Activated T-cell treated with anti-CD3 and anti-CD28 coated beads for 48 hours (primary cell): ENCODE measurements at regions not wholly inside any gene's neighbourhood (a gene's known extent, or its start where the extent isn't known, plus 50 kb on each side); places are given as distances from the start of the nearest gene placed in this dataset.
A peak's percentile ranks its signal among the peaks of the same experiment; 100 is the strongest.

Experiments
- DNase-seq: peaks from one replicate; pipeline ENCODE4 v3.0.0-alpha.2; 2020; ENCODE audit warnings: low read depth

DNA sequence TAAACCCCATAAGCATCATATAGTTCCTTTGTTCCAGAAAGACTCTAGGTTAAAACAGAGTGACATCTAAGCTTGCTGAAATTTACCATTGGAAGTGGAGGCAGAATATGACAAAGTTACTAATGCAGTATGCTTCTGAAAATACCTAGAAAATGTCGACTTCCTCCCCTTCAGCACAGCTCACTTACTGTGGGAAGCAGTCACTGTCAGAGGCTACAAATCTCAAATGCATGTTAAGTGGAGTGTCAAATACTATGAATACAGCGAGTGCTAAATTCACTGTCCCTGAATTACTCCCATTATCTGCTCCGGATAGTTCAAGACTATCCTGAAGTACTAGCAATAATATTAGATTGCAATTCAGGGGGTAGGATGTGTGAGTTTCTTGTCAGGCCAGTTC lies 1454.6 kb downstream of the AACS start:
- no peak for DNase-seq

DNA sequence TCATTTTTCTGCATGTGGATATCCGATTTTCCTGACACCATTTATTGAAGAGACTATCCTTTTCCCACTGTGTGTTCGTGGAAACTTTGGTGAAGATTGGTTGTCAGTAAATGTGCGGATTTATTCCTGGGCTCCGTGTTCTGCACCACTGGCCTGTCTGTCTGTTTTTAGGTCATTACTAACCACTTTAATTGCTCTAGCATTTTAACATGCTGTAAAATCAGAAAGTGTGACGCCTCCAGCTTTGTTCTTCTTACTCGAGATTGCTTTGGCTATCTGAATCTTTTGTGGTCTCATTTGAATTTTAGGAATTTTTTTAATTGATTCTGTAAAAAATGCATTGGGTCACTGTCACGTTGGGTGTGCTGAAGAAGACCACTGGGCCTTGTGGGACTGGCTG lies 1458.7 kb downstream of the AACS start:
- no peak for DNase-seq

DNA sequence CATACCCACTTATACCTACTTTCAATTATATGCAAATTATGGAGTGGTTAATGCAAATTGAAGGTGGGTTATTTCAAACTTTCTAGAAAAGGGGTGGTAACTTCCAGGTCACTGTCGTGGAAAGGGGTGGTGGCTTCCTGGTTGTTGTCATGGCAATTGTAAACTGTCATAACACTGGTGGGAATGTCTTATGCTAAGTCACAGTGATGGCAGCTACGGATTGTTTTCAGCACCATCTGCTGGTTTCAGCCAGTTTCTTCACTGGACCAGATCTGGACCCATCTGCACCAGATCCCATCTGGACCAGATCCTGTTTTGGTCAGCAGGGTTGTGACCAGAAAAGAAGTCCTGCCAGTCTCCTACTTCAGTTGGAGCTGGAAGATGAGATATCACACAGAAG lies 1469.3 kb downstream of the AACS start:
- no peak for DNase-seq

DNA sequence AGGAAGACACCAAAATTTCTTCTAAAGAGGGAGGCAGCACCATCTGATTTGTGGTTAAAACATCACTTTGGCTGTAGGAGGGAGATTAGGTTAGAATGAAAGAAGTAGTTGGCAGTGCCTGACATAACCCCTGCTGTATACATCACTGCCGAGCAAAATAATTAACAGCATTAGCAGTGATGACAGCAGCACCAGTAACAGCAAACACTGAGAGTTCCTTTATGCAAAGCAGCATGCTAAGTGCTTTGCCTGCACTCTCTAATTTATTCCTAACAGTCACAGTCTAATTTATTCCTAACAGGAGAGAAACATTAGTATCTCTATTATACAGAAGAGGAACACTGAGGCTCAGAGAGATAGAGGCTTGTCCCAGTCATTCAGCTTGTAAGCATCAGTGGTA lies 1469.7 kb downstream of the AACS start:
- DNase-seq, result no peak

DNA sequence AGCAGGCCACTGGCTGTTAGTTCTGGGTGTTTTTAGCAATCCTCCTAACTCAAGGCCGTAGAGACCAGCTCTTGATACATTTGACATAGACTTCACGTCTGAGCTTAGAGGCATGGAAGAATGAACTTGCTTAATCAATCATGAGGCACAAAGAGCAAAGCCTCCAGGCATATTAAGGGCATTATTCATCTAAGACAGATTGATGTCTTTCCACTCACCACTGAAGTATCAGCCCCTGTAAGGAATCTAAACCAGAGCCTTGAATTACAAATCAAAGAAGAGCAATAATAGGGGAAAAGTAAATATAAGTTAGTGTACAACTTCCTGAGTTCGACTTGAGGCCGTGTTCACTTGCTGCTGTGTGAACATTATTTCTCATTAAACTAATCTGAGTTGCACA lies 1470.7 kb downstream of the AACS start:
- DNase-seq, result no peak

DNA sequence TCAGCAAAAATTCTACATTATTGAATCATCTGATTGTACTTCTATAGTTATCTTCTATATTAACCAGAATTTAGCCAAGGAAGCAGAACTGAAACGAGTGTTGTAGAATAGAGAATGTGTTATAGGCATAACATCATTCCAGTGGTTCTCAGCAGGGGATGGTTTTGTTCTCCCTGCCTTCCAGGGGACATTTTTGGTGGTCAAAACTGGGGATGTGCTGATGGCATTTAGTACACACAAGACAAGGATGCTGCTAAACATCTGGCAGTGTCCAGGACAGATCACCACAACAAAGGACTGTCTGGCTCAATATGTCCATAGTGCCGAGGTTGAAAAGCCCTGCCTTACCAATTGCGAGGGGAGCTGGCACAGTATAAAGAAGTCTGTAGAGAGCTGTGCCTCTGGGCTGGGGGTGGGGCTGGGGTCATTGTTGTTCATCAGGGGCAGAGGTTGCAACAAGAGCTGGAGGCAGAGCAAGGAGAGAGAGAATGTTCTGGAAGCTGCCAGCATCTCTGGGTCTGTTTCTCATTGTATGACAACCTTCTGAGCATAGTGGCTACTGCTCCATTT lies 1472.8 kb downstream of the AACS start:
- DNase-seq, result no peak

DNA sequence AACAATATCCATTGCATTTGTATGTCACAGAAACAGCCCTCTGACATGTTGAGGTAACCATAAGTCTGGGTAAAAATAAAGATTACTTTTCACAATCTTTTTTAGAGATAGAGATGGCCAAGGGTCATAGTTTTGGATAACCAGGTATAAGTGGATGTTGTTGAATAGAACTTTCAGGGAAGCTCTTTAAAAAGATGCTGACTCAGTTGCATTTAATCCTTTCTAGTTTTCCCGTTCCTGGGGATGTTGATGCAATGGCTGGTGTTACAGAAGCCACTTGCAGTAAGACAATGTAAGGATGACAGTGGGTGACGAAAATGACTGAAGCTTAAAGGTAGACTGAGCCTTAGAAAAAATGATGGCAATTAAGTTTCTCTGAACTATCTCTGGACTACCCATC lies 1473.7 kb downstream of the AACS start:
- no peak for DNase-seq

DNA sequence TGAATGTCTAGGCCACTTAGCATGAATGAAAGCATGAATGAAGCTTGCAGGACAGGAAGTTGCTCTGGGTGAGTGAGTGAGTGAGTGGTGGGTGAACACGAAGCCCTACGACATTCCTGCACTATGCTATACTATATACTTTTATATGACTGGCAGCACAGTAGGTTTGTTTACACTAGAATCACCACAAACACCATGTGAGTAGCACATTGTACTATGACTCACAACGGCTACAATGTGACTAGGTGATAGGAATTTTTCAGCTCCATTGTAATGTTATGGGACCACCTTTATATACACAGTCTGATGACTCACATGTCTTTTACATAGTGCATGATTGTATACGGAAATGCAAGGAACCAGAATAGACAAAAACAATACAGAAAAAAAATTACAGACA lies 1480.2 kb downstream of the AACS start:
- DNase-seq, result no peak

DNA sequence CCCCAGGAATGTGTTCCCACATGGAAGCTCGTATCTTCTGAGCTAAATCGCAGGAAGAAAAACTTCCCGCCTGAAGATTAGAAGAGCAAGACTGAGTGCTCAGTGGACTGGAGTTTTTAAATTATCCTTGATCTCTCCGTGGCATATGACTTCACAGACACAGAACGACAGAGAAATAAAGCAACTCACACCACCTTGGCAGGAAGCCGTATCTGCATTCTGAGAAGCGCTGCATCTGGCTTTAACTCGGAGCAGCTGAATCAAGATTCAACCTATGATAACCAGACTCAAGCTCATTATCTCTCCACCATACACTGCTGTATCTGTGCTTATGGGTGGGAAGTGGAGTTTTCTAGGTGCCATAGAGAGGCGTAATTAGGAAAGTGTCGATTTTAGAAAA lies 1482.7 kb downstream of the AACS start:
- DNase-seq, result no peak

DNA sequence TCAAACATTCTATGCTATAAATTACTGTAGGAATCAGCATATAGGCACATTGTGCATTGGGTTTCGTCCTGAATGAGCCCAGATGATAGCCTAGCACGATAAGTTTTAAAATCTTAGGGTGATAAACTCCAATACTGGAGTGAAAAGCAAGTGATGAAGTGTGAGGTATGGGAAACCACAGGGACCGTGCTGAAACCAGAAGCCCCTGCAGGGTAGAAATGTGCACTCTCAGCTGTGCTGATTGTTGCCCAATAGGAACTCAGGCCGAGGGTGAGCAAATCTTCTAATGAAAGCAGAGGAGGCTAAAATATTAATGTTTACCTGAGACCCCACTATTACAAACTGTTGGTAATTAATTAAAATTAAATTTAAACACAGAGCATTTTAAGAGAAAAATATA lies 1486.6 kb downstream of the AACS start:
- DNase-seq, result no peak

DNA sequence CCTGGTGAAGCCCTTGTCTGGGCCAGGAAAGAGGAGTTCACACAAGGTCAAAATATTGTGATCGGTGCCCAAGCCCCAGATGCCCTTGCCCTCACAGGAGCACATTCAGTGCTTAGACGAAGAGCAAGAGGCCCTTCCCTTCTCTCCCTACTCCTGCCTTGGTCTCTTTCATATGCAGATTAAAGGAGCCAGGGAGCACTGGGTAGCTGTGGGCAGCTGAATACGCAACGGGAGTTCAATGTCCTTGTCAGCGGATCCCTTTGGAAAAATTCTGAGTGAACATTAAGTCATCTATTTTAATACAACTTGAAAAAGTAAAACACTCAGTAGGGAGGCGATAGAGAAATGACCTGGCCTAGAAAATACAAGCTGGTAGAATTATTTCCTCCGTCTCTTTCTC lies 1489.4 kb downstream of the AACS start:
- no peak for DNase-seq

DNA sequence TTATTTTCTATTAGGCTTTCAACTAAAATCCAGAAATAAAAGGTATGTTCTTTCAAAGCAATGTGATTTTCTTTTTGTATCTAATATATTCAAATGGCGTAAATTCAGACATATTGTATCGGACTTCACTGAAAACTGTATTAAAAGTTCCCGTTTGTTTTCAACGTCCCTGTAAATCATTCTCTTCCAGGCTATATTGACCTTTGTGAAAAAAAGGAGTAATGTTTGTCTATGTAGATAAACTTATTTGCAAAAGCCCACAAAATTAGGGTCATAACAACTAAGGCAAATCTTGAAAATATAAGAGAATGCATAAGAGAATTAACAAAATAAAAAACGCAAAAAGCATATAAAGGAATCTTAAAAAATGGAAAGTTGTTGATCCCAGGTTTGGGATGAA lies 1492.4 kb downstream of the AACS start:
- no peak for DNase-seq

DNA sequence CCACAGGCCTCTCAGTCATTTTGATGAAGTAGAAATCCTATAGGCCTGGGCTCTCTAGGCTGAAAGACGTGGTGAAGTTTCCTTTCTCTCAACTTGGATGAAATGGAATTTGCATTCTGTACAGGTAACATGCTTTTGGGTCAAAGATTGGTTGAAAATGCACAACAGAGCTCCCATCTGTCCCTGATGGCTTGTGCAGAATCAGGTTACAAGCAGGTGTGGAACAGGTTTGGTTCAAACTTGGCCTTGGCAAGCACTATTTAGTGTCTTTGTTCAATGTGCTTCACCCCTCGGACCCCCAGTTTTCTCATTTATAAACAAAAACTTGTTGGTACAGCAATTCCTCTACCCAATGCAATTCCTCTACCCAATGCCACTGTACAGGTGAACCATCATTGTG lies 1493.0 kb downstream of the AACS start:
- DNase-seq, result no peak

DNA sequence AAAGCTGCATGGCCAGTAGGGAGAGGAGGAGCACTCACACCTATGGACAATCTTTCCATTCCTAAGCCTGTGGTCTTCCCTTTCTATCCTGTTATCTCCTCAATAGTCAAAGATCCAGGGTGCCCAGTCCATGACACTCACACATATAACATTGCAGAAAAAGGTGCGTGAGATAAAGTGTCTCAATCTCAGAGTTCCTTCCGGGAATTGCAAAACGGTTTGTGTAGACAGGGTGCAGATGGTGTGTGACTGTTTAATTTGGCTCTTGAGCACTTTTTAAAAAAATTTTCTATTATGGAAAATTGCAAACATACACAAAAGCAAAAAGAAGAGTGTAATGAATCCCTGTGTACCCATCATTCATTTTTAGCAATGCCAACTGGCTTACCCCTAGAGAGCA lies 1493.6 kb downstream of the AACS start:
- no peak for DNase-seq

DNA sequence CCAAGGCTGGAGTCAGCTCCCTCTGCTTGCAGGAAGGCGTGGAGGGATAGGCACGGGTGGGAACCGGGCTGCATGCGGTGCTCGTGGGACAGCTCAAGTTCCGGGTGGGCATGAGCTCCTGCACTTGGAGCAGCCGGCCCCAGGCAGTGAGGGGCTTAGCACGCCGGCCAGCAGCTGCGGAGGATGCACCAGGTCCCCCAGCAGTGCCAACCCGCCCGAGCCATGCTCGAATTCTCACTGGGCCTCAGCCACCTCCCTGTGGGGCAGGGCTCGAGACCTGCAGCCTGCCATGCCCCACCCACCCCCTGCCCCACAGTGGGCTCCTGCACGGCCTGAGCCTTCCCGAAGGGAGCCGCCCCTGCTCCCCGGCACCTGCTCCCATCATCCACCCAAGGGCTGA lies 1501.8 kb downstream of the AACS start:
- no peak for DNase-seq

DNA sequence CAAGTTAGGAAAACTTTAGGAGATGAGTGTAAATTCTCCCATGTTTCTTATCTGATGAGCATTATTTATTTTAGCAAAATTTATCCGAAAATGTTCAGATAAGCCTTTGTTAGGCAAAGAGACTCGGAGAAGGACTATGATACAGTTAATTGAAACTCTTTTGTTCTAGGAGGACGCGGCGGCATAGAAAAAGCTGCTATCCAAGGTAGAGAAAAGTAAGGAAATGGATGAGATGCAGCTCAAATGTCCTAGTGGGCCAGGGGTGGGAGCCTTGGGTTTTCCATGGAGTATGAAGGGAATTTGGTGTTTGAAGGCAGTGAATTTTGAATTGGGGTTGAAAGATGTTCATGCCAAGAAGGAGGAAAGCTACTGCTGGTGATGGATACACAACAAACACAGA lies 1504.5 kb downstream of the AACS start:
- no peak for DNase-seq

DNA sequence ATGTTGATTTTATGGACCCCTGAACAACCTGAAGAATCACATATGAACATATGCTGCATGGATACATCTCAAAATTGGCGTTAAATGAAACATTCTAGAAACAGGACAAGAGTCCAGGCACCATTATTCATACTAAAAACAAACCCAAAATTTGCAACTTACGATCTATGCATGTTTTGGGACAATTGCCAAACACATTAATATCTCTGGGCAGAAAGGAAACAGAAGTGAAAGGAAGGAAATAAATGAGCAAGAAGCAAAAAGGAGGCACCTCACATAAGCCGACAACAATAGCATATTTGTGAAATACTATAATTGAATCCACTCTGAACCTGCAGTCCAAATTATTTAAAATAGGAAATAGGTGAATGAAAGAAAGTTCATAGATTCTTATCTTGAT lies 1505.3 kb downstream of the AACS start:
- DNase-seq, result no peak

DNA sequence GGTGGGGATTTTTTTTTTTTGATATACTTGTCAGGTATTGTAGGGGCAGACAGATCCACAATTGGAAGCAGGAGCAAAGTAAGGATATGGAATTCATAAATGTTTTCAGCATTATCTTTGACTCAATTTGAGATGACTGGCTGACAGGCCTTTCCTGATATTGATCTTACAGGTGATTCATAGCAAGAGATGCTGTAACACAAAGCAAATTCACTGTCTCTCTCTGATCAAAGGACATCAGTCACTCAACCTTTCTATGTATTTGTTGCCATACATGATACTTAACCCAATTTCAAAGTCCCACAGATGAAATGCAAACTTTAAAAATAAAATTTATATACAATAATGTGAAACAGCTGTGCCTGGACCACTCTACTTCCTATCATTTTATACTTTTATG lies 1506.9 kb downstream of the AACS start:
- DNase-seq, result no peak

DNA sequence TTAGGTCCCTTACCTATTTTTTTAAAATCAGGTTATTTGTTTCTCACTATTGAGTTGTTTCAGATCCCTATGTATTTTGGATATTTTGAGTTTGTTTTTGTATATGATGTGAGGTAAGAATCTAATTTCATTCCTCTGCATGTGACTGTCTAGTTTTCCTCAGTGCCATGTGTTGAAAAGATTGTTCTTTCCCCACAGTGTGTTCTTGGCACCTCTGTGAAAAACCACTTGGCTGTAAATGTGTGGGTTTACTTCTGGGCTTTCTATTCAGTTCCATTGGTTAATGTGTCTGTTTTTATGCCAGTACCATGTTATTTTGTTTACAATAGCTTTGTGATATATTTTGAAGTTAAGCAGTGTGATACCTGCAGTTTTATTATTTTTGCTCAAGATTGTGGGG lies 1516.4 kb downstream of the AACS start:
- DNase-seq, result no peak

DNA sequence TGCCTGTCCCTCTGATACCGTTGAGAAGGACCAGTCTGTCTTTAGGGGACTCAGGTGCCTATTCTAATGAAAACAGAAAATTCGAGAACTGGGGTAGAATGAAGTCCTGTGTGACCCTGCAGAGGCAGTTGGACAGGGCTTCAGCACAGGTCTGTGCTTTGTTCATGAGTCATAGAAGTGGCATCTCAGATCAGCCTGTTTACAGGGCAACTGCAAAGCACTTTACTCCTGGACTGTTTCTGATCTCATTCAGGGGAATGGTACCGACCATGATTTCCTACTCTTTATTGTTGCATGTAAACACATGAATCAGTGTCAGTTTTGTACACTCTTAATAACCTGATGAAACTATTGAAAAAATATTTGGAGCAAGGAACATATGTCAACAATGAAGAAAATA lies 1517.0 kb downstream of the AACS start:
- no peak for DNase-seq

DNA sequence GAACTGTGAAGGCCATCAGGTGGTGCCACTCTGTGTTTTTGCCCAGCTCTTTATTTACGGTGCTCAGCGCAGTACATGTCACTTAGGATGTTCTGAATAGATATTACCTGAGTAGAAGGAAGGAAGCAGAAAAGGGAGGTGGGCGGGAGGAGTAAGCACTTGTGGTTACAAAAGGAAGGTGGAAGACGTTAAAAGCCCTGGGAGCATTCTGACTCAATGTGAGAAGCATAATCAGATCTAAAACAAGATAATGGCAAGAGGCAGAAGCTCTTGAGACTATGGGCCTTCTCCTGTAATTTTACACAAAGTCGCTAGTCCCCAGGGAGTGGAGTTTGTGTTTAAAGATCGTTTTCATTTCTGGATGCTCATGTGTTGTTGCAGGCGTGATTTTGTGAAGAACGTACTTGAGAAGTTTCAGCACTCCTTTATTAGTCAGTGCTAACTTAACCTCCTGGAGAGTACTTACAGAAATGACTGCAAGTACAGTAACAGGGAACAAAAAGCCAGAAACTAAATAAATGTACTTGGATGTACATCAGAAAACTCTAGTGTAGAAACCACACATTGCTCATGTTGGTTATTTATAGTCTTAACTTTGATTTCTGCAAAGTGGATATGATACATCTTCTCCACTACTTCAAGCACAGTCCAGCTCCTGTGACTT lies 1523.5 kb downstream of the AACS start:
- peak; percentile 2 for DNase-seq

DNA sequence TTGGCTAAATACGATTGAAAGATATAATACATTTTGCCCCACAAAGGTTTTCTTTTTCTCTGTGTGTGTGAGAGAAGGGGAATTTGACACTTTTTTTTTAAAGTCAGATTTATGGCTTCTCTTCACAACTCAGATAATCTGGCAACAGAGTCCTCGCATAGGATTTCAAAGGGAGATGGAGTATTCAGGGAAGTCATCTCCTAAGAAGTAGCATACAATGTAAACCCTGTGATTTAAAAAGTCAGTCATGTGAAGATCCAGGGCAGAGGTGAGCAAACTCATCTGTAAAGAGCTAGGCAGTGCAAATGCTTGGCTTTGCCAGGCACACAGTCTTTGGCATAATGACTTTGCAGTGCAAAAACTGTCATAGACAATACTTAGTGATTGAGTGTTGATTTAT lies 1526.3 kb downstream of the AACS start:
- no peak for DNase-seq

DNA sequence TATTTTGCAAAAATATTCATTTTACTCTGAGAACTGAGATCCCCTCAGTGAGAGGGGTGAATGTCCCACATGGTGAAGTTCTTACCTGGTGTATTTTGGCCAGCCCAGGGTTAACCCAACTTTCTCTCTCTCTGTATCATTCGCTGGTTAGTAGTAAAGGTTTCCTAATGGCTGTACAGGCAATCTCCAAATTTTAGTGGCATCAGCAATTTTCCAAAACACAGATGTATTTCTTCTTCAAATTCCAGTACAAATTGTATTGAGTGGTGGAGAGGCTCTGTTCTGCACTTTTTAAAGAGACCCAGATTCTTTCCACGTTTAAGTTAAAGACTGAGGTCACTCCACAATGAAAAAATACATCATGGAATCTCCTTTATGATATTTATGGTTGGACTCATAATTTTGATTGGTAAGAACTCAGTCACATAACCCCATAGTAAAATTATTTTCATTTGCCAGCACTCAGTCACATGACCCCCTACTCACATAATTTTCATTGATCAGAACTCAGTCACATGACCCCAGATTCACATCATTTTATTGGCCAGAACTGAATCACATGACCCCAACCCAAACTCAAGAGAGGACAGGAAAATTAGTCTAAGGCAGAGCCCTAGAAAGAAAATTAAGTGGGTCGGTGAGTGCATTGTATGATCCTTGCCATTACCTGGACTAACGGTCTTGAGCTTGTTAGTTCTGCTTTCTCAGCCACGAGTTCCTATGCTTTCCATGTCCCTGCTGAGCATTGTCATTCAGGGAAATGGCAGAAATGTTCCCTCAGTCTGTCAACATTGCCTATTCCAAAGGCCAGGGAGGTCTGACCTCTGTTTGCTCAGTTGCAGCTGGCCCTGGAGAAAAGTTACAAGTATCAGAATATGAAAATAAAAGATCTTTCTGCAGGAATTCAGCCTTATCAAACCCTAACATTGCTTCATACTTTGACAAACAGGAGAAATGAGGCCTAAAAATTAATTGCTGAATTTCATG lies 1536.2 kb downstream of the AACS start:
- no peak for DNase-seq
